ENCODE measurements at regions not wholly inside any gene's neighbourhood (a gene's known extent, or its start where the extent isn't known, plus 50 kb on each side); places are given as distances from the start of the nearest gene placed in this dataset.

DNA sequence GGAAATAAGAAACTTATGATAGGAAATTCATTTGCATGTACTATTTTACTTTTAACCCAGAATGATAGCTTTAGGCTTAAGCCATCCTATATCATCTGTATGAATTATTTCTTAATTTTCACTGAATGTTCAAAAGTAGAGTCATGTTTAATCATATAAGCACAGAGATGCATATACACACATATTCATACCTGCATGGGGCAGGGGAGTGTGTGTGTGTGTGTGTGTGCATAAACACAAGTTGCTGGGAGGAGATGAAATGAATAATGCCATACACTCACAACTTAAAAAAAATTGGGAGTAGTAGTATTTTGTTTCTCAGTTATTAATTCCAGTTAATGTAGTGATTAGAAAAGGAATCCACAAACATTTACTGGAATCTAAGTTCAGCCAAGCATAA, 83.1 kb upstream of the IKZF1 start:
- H3K27me3 Mint-ChIP-seq (ENCODE audit: low read depth in 3 of 3), result peaks cover 0 to 6% (median 0%) of the 10 kb centered on the region in 3 donors
- Histone ChIP-seq H3K4me2 (replicated peaks; ENCODE audit: extremely low read depth, low read length, poor library complexity, severe bottlenecking) (peak overlapping the region; percentile 9), H2AFZ (ENCODE audit: insufficient read depth, low read depth, low read length, poor library complexity, severe bottlenecking) (no peak overlapping the region), H3K36me3 (replicated peaks in 1 of 2; ENCODE audit: control insufficient read depth in 1 of 2, insufficient read depth in 2 of 2, low read length in 2 of 2) (no peaks in the 10 kb centered on the region), H3K9ac (ENCODE audit: insufficient read depth, low read length, poor library complexity, severe bottlenecking) (no peak overlapping the region), H3K9me3 (replicated peaks in 1 of 2; ENCODE audit: control insufficient read depth in 1 of 2, insufficient read depth in 1 of 2, low read length in 2 of 2) (peaks cover 0 to 7% of the 10 kb centered on the region in 2 donors), H3K79me2 (ENCODE audit: insufficient read depth, low read length) (peaks cover 4% of the 10 kb centered on the region), H3K27me3 (ENCODE audit: control insufficient read depth in 2 of 2, insufficient read depth in 2 of 2, low read length in 2 of 2) (no peaks in the 10 kb centered on the region), H3K27ac (ENCODE audit: low read depth in 1 of 2, low read length in 2 of 2) (peak overlapping the region; percentile 77 to 89), H3K4me3 (replicated peaks in 1 of 3; ENCODE audit: low read depth in 2 of 3, low read length in 3 of 3) (peak overlapping the region in 1 of 3 experiments; percentile 48), H4K20me1 (ENCODE audit: insufficient read depth, low read length) (no peaks in the 10 kb centered on the region), H3K4me1 (ENCODE audit: control insufficient read depth in 1 of 2, insufficient read depth in 2 of 2, low read length in 2 of 2) (peaks cover 55 to 60% of the 10 kb centered on the region in 2 donors)
- no peak for DNase-seq
- TF ChIP-seq, protein P1, sequence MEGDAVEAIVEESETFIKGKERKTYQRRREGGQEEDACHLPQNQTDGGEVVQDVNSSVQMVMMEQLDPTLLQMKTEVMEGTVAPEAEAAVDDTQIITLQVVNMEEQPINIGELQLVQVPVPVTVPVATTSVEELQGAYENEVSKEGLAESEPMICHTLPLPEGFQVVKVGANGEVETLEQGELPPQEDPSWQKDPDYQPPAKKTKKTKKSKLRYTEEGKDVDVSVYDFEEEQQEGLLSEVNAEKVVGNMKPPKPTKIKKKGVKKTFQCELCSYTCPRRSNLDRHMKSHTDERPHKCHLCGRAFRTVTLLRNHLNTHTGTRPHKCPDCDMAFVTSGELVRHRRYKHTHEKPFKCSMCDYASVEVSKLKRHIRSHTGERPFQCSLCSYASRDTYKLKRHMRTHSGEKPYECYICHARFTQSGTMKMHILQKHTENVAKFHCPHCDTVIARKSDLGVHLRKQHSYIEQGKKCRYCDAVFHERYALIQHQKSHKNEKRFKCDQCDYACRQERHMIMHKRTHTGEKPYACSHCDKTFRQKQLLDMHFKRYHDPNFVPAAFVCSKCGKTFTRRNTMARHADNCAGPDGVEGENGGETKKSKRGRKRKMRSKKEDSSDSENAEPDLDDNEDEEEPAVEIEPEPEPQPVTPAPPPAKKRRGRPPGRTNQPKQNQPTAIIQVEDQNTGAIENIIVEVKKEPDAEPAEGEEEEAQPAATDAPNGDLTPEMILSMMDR (IDR thresholded peaks at IDR 0.05), result no peak
- no peak overlapping the region for H3K4me3 Mint-ChIP-seq
- H3K4me1 Mint-ChIP-seq, result peaks cover 59% of the 10 kb centered on the region
- peak overlapping the region; percentile 96 to 100 (median 99) for H3K27ac Mint-ChIP-seq
- intact Hi-C loops (cut with micrococcal nuclease), result no loop called here
- no peaks in the 10 kb centered on the region for H3K36me3 Mint-ChIP-seq
- peaks cover 2 to 5% (median 3%) of the 10 kb centered on the region in 7 donors for H3K9me3 Mint-ChIP-seq

DNA sequence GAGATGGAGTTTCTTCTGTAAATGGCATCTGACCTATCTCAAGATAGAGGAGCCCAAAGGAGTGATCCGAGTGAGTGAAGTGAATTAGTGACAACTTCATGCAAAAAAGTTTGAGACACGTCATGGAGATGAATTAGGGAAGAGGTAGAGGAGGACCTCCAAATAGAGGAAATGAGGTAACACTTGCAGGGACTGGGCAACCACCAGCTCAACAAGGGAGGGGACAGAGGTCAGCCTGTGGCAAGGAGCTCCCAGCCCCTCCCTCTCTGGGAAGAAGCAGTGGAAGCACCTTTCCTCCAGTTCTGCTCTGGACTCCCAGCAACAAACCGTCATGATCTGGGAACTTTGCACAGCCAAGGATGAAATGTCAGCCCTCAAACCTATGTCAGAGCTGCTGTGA, 83.5 kb upstream of the IKZF1 start:
- H3K4me1 Mint-ChIP-seq, result peaks cover 59% of the 10 kb centered on the region
- H3K27me3 Mint-ChIP-seq (ENCODE audit: low read depth in 3 of 3), result peaks cover 0 to 6% (median 0%) of the 10 kb centered on the region in 3 donors
- Histone ChIP-seq H3K36me3 (replicated peaks in 1 of 2; ENCODE audit: control insufficient read depth in 1 of 2, insufficient read depth in 2 of 2, low read length in 2 of 2) (no peaks in the 10 kb centered on the region), H4K20me1 (ENCODE audit: insufficient read depth, low read length) (no peaks in the 10 kb centered on the region), H3K79me2 (ENCODE audit: insufficient read depth, low read length) (peaks cover 4% of the 10 kb centered on the region), H3K4me3 (replicated peaks in 1 of 3; ENCODE audit: low read depth in 2 of 3, low read length in 3 of 3) (peak overlapping the region in 1 of 3 experiments; percentile 48), H3K27me3 (ENCODE audit: control insufficient read depth in 2 of 2, insufficient read depth in 2 of 2, low read length in 2 of 2) (no peaks in the 10 kb centered on the region), H3K9ac (ENCODE audit: insufficient read depth, low read length, poor library complexity, severe bottlenecking) (peak overlapping the region; percentile 49), H3K27ac (ENCODE audit: low read depth in 1 of 2, low read length in 2 of 2) (peak overlapping the region; percentile 77 to 89), H2AFZ (ENCODE audit: insufficient read depth, low read depth, low read length, poor library complexity, severe bottlenecking) (no peak overlapping the region), H3K9me3 (replicated peaks in 1 of 2; ENCODE audit: control insufficient read depth in 1 of 2, insufficient read depth in 1 of 2, low read length in 2 of 2) (peaks cover 0 to 7% of the 10 kb centered on the region in 2 donors), H3K4me1 (ENCODE audit: control insufficient read depth in 1 of 2, insufficient read depth in 2 of 2, low read length in 2 of 2) (peaks cover 57 to 60% of the 10 kb centered on the region in 2 donors), H3K4me2 (replicated peaks; ENCODE audit: extremely low read depth, low read length, poor library complexity, severe bottlenecking) (peak overlapping the region; percentile 51)
- H3K9me3 Mint-ChIP-seq, result peaks cover 2 to 5% (median 3%) of the 10 kb centered on the region in 7 donors
- peak overlapping the region; percentile 47 to 79 for H3K4me3 Mint-ChIP-seq
- 0% methylated on average over 1 of the region's 3 CpGs for WGBS (ENCODE audit: insufficient coverage)
- H3K36me3 Mint-ChIP-seq, result no peaks in the 10 kb centered on the region
- TF ChIP-seq, protein P1 (IDR thresholded peaks at IDR 0.05), result no peak
- intact Hi-C loops (cut with micrococcal nuclease), result no loop called here
- H3K27ac Mint-ChIP-seq, result peak overlapping the region; percentile 96 to 100 (median 99)
- peak; percentile 82 to 95 (median 86) for DNase-seq
